ENCODE measurements at regions not wholly inside any gene's neighbourhood (a gene's known extent, or its start where the extent isn't known, plus 50 kb on each side); places are given as distances from the start of the nearest gene placed in this dataset.
"Not testable (repeated sequence)": the region's sequence is repeated elsewhere in the genome, so short reads cannot be mapped to it uniquely, and the experiment has no call there.

DNA sequence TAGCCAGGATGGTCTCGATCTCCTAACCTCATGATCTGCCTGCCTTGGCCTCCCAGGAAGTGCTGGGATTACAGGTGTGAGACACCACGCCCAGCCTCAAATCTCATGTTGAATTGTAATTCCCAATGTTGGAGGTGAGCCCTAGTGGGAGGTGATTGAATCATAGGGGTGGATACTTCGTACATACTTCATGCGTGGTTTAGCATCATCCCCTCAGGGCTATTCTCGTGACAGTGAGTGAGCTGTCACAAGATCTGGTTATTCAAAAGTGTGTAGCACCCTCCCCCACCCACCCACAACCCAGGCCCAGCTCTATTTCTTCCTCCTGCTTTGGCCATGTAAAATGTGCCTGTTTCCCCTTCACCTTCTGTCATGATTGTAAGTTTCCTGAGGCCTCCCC is 236.9 kb upstream of the IL12A start:
- no peak overlapping the region for H3K4me3 ChIP-seq (ENCODE audit: low read depth, low read length)
- TF ChIP-seq, protein P1, sequence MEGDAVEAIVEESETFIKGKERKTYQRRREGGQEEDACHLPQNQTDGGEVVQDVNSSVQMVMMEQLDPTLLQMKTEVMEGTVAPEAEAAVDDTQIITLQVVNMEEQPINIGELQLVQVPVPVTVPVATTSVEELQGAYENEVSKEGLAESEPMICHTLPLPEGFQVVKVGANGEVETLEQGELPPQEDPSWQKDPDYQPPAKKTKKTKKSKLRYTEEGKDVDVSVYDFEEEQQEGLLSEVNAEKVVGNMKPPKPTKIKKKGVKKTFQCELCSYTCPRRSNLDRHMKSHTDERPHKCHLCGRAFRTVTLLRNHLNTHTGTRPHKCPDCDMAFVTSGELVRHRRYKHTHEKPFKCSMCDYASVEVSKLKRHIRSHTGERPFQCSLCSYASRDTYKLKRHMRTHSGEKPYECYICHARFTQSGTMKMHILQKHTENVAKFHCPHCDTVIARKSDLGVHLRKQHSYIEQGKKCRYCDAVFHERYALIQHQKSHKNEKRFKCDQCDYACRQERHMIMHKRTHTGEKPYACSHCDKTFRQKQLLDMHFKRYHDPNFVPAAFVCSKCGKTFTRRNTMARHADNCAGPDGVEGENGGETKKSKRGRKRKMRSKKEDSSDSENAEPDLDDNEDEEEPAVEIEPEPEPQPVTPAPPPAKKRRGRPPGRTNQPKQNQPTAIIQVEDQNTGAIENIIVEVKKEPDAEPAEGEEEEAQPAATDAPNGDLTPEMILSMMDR (IDR thresholded peaks at IDR 0.05; ENCODE audit: insufficient read depth, low read length): no peak
- no peak for DNase-seq (ENCODE audit: low read depth)

DNA sequence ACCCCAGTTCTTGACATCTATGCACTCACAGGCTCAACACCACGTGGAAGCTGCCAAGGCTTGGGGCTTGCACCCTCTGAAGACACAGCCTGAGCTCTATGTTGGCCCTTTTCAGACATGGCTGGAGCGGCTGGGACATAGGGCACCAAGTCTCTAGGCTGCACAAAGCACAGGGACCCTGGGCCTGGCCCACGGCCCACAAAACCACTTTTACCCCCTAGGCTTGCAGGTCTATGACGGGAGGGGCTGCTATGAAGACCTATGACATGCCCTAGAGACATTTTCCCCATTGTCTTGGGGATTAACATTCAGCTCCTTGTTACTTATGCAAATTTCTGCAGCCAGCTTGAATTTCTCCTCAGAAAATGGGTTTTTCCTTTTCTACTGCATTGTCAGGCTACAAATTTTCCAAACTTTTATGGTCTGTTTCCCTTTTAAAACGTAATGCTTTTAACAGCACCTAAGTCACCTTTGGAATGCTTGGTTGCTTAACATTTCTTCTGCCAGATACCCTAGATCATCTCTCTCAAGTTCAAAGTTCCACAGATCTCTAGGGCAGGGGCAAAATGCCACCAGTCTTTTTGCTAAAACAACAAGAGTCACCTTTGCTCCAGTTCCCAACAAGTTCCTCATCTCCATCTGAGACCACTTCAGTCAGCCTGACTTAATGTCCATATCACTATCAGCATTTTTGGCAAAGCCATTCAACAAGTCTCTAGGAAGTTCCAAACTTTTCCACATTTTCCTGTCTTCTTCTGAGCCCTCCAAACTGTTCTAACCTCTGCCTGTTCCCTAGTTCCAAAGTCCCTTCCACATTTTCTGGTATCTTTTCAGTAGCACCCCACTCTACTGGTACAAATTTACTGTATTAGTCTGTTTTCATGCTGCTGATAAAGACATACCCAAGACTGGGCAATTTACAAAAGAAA is 232.1 kb upstream of the IL12A start:
- not testable (repeated sequence) for H3K4me3 ChIP-seq (ENCODE audit: low read depth, low read length); DNase-seq (ENCODE audit: low read depth)

DNA sequence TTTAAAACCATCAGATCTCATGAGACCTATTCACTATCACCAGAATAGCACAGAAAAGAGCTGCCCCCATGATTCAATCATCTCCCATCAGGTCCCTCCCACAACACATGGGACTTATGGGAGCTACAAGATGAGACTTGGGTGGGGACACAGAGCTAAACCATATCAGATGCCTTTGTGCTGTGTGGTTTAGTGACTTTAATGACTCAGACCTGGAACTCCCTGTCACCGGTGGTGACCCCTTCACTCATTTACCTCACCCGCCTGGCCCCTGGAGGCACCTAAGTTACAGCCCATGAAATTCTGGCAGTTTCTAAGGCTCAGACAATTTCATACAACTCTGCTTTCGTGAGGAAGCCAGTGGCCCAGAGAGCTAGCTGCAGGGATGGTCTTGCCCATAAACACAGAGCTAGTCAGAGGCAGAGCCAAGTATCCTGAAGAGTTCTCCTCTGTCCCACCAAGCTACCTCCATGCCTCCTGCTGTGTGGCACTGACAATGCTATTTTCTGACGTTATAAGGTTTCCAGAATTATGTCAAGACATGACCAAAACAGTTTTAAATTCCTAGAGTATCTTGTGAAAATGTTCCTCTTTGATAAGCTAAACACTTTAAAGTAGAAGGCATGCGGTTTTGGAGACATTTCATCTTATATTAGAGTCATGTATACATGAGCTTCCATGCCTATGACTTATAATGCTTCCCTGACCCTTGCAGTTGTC is 231.1 kb upstream of the IL12A start:
- TF ChIP-seq, protein P1 (IDR thresholded peaks at IDR 0.05; ENCODE audit: insufficient read depth, low read length): no peak
- H3K4me3 ChIP-seq (ENCODE audit: low read depth, low read length): no peak overlapping the region
- DNase-seq (ENCODE audit: low read depth): no peak

DNA sequence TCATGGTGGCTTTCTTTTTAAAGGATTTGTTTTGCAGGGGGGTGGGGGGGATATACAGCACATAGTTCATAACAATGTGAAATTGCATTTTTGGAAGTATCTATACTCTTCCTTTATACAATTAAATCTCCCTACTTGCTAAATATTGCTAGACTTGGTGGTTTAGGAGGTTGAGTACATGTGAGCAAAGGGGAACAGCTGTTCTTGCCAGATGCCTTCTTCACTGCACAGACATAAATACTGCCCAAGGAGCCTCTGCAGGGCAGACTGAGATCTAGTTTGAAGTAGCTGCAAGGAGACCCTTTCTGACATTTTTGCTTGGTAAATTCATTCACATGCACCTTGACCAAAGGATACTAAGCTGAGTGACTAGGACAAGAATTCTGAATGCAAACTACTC is 228.6 kb upstream of the IL12A start:
- DNase-seq (ENCODE audit: low read depth): no peak
- TF ChIP-seq, protein P1 (IDR thresholded peaks at IDR 0.05; ENCODE audit: insufficient read depth, low read length): no peak
- no peak overlapping the region for H3K4me3 ChIP-seq (ENCODE audit: low read depth, low read length)

DNA sequence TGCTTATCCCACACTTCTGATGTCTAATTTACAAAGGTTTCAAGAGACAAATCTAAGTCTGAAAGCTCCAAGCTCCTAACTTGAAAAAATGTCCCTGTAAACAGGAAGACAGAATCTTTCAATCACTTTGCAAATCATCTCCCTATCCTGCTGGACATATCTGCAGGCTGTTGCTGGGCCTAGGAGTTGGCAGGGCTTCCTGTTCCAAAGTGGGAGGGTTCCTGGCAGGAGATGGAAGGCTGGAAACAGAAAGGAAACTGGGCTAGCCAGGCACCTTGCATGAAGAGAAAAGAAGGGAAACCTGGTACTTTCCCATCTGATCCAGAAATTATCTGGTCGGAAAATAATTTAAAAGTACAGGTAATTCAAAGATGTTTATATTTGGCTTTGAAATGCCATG is 227.3 kb upstream of the IL12A start:
- TF ChIP-seq, protein P1 (IDR thresholded peaks at IDR 0.05; ENCODE audit: insufficient read depth, low read length): no peak
- no peak overlapping the region for H3K4me3 ChIP-seq (ENCODE audit: low read depth, low read length)
- DNase-seq (ENCODE audit: low read depth): peak; percentile 60

DNA sequence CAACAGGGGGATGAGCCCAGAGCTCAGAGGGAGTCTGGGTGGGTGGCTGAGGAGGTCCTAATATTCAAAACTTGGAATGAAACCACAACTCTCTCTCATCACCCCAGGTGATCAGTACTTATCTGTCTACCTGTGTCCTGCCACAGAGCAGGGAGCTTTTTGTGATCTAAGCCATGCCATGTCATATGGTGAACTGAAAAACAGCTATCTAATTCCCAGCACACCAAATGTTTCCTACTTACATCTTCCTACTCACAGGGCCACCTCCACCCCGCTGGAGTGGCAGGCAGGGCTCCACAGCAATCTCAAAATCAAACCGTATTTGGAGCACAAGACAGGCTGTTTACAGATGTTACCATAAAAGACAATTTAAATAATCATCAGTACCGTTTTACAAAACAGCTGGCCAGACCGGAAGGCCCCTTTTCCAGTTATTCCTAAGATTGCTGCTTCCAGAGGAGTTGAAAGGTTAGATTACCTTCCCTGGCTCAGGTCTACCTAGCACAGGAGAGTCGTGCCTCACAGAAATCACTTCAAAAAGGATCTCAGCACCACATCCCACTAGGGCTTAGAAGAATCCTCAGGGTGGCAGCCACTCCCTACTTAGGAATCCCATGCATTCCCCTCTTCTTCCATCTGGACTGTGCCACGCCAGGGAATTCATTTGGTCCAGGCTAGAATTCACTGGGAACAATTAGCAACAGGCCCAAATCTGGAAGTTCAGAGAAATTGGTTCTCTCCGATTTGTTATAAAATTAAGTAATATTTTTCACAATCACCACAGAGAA is 226.6 kb upstream of the IL12A start:
- DNase-seq (ENCODE audit: low read depth): peak; percentile 40
- no peak overlapping the region for H3K4me3 ChIP-seq (ENCODE audit: low read depth, low read length)
- TF ChIP-seq, protein P1 (IDR thresholded peaks at IDR 0.05; ENCODE audit: insufficient read depth, low read length): no peak
